Retina (tissue), 1 donor: ENCODE measurements at regions not wholly inside any gene's neighbourhood (a gene's known extent, or its start where the extent isn't known, plus 50 kb on each side); places are given as distances from the start of the nearest gene placed in this dataset.
A peak's percentile ranks its signal among the peaks of the same experiment; 100 is the strongest.
"Not testable (repeated sequence)": the region's sequence is repeated elsewhere in the genome, so short reads cannot be mapped to it uniquely, and the experiment has no call there.

ENCODE experiments used
- DNase-seq: peaks from one replicate; pipeline ENCODE4 v3.0.0-alpha.2; 2016

DNA sequence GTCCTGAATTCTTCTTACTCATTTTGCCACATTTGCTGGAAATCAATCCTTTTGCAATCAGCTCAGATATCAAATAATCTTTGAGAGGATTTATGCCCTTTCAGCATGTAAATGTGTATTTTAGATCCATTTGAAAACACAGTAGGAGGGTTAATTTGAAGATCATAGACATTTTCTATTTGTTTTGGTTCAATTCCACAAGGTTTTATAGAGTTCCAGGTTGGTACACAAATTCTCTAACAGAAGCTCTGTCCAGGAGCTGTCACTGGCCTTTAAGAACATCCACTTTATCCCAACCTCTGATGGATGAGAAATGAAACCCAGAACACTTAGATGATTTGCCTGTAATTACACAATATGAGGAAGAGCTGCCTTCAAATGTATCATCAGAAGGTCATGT lies 157.3 kb upstream of the CHAC2 start:
- no peak for DNase-seq

DNA sequence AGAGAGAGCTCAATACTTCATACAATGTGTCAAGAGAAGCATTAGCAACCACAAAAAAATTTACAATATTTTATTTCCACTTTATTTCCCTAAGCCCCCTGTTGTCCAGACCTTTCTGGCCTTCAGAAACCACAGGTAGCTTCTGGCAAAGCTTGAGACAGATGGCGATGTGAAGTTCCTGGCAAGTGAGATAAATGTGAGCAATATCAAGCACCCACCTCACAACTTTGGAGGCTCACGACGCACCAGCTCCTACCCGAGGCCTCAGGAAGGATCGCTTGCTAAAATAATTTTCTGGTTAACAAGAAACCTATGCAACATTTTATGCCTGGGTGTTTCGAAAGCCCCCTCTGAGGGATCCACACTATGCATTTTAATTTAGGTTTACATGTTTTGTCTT lies 158.1 kb upstream of the CHAC2 start:
- no peak for DNase-seq

DNA sequence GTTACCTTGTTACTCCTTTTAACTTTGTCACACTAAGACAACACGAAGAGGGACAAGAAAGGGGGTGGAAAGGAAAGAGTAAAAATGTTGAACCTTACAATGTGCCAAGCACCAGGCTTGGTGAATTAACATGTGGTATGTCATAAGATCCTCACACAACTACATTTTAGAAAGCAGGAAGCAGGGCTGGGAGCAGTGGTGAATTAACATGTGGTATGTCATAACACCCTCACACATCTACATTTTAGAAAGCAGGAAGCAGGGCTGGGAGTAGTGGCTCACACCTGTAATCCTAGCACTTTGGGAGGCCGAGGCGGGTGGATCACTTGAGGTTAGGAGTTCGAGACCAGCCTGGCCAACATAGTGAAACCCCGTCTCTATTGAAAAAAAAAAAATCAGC lies 159.3 kb upstream of the CHAC2 start:
- DNase-seq: no peak

DNA sequence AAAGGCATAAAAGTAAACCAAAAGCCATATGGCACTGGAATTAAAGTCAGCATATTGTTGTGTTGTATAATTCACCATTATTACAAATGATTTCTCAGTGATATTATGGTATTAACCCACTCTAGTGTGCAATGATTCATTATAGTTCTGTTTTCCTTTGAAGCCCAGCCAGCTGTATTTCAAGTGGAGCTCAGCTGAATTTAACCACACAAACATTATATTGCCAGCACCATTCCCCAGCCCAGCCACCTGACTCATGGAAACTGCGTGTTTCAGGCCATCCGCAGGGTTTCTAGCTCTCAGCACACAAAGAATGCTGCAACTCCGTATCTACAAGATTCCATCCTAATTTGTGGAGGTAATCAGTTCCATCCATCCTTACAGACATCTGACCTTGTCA lies 166.8 kb upstream of the CHAC2 start:
- no peak for DNase-seq

DNA sequence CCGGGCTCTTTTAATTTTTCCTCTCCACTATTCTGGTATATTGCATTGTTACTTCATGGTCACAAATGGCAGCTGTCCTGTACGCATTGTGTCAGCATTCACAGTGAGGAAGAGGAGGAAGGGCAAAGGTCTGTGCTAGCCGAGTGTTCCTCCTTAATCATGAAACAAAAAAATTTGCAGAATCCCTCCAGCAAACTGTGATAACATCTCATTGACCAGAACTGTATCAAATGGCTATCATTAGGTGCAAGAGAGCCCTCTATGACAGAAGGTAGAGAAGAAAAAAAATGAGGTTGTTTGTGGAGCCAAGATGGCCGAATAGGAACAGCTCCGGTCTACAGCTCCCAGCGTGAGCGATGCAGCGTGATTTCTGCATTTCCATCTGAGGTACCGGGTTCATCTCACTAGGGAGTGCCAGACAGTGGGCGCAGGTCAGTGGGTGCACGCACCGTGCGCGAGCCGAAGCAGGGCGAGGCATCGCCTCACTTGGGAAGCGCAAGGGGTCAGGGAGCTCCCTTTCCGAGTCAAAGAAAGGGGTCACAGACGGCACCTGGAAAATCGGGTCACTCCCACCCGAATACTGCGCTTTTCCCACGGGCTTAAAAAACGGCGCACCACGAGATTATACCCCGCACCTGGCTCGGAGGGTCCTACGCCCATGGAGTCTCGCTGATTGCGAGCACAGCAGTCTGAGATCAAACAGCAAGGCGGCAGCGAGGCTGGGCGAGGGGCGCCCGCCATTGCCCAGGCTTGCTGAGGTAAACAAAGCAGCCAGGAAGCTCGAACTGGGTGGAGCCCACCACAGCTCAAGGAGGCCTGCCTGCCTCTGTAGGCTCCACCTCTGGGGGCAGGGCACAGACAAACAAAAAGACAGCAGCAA lies 180.6 kb upstream of the CHAC2 start:
- DNase-seq: not testable (repeated sequence)

DNA sequence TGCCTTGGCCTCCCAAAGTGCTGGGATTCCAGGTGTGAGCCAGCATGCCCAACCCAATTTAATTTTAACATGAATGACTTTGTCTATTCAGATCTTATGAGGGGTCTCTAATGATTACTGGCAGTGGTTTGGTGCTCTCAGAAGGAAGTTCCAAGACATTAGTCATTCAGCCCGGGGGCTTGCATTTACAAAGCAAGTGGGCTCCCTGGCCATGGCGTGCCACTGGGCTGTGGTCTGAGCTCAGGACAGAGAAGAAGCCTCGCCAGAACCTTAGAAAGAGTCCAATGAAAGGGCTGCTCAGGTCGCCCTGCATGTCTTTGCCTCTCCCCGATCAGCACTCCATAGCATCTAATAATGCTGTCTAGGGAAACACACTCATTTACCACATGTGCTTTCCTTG lies 182.6 kb upstream of the CHAC2 start:
- DNase-seq: no peak

DNA sequence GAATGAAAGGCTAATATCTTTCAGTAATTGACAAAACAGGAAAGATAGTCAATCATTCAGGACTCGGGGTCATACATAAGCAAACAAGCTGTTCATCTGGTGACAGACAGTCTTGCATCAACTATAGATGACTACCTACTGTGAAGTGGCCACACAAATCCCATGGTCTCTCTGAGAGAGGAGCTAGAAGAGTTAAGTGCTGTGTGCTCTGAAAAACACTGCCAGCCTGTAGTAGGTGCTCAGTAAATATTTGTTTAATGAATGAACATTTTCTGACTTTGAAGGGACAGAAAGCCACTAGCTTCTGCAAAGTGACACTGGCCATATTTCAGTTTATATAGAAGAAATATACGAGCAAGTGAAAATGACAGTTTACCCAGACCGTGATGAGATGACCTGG lies 184.0 kb upstream of the CHAC2 start:
- no peak for DNase-seq

DNA sequence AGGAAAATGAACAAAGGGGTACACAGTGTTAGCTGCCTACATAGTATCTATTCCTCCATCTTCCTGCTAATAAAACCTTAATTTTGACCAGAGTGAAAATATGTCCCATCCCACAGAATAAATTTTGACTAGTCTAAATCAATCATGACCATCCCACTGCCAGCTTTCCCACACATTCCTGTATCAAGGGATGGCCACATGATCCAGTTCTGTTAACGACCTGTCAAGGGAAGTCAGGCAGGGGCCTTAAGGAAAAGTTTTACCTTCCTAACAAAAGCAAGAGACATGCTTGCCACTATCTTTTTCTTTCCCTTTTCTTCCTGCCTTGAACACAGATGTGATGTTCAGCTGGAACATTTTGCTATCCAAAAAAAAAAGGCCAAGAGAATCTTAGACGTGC lies 185.0 kb upstream of the CHAC2 start:
- DNase-seq: no peak

DNA sequence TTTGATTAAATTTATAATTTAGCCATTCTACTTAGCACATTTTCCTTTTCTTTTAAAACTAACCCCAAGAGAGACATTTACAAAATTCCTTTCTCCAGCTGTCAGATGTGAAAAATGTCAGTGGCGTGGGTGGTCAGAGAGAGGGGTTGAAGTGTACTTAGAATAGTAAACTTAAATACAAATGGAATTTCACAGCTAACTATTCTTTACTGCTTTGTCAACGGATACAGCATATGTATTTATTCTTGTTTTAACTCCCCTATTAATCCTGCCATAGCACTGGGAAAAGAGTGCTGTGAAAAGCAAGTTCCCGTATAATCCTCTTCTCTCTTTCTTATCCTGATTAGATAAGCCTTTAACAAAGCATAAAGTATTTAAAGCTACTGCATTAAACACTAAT lies 191.4 kb upstream of the CHAC2 start:
- DNase-seq: peak; percentile 15

DNA sequence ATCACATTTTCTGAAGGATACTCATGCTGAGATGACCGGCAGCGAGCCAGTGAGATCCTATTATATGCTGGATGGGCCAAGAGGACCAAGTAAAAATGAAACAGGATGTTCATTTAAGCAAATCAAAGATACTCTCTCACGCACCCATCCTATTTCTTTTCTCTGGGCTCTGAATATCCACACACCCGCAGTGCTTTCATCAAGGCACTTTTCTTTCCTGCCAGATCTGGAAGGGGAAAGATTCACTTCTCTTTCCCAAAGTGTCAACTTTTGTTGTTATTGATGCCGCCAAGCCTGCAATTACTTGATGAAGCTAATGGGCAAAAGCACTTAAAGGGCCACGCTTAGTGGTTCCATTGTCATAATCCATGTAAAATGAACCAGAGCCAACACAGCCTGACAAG lies 191.9 kb upstream of the CHAC2 start:
- peak; percentile 51 for DNase-seq

DNA sequence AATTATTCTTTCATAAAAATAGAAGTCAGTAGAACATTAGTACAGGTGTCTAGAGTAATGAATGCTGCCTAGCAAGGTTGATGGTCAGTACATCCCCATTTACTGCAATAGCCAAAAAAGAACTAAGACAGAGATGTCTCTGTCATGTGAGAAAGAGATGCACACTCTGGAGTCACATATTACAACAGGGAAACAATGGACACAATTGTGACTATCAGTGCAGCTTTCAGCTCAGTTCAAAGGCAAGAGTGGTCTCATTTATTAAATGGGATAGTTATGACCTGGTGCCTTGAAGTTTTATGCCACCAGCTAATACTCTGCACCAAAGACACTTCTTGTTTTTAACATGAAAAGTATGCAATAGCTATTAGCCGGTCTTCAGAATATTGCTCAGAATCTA lies 194.9 kb upstream of the CHAC2 start:
- no peak for DNase-seq

DNA sequence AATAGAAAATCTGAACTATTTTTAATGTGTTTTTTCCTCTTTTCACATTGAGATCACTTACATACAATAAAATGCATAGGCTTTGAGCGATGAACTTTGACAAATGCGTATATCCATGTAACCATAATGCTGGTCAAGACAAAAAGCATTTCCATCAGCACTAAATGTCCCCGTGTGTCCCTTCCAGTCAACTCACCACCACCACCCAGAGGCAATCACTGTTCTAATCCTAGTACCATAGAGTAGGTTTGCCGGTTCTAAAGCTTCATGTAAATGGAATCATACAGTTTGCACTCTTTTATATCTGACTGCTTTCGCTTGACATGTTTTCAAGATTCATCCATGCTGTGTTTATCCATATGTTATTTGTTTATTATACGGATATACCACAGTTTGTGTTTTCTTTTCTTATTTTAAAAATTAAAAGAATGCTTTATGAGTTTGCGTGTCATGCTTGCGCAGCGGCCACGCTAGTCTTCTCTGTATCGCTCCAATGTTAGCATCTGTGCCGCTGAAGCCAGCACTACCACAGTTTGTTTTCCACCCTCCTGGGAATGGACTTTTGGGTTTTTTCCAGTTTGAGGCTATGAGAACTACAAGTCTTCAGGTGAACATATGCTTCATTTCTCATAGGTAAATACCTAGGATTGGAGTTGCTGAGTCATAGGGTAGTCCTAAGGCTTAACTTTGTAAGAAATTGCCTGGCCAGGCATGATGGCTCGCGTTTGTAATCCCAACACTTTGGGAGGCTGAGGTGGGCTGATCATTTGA lies 197.5 kb upstream of the CHAC2 start:
- DNase-seq: no peak

DNA sequence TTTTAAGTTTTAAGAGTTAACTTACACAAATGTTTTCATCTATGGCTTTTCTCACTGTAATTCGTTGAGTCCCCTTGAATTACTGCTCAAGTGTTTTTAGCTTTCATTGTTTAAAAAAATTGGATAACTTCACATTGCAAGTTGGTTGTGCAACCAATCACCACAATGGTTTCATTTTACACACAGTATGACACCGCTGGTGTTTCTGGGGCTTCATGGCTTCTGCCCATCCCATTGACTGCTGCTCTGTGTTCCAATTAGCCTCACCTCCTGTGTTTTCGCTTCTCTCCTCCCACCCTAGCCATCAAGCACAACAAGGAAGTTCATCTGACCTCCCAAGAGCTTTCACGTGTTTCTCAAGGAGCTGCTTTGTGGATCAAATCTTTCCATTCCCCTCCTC lies 199.1 kb upstream of the CHAC2 start:
- no peak for DNase-seq

DNA sequence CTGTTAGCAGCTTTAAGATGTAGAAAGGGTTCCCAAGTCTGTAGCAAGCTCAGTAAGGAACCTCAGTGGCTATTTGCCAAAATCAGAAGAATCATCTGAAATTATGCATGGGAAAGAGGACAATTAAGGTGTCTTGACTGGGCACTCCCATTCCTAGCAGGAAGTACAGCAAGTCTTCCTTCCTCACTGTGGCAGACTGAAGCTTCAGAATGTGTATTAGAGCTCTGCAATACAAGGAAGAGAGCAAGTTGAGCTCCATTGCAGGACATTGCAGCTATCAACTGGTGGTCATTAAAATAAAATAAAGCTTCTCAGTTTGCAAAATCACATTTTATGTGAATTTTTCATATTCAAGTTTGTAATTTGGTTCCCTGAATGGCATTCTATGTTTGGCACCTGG lies 200.5 kb upstream of the CHAC2 start:
- no peak for DNase-seq

DNA sequence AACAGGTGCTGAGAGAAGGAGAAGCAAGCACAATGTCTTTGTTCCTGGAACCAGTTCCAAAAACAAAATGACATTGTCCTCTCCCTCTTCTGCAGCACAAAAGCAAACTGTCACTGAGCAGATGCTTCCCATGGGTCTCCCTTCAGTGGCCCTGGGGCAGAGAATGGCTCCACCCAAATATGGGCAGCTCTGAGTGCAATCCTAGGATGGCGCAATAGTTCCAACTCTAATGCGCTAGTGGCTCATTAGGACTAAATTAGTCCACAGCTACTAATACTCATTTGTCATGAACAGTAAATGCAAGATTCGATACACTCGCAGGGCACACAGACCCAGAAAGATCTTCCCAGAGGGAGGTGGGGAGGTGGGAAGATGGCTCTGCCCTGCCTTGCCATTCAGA lies 205.2 kb upstream of the CHAC2 start:
- no peak for DNase-seq

DNA sequence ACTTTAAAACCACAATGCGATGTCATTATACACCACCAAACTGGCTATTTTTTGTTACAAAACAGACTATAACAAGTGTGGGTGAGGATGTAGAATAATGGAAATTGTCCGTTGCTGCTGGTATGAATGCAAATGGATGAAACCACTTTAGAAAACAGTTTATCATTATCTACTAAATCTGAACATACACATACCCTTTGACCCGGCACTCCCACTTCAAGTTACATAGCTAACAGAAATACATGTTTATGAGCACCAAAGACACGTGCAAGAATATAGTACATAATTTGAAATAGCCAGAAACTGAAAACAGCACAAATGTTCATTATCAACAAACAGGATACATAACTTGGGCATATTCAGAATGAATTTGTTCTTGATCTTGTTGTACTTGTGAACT lies 206.4 kb upstream of the CHAC2 start:
- DNase-seq: no peak

DNA sequence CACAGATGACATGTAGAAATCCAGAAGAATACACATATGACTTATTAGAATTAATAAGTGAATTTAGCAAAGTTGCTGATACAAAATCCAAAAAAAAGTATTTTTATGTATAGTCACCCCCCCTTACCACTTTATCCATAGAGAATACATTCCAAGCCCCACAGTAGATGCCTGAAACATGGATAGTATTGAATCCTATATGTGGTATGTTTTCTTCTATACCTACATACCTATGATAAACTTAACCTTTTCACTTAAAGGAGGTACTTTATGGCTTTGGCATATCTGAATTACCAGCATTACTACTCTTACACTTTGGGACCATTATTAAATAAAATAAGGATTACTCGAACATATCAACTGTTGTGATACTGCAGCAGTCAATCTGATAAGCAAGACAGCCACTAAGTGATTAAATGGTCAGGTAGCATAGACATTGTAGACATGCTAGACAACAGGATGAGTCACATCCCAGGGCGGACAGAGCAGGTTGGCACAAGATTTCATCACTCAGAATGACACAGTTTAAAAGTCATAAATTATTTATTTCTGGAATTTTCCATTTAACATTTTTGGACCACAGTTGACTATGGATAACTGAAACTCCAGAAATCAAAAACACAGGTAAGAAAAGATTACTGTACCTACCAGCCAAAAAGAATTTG lies 208.2 kb upstream of the CHAC2 start:
- DNase-seq: no peak

DNA sequence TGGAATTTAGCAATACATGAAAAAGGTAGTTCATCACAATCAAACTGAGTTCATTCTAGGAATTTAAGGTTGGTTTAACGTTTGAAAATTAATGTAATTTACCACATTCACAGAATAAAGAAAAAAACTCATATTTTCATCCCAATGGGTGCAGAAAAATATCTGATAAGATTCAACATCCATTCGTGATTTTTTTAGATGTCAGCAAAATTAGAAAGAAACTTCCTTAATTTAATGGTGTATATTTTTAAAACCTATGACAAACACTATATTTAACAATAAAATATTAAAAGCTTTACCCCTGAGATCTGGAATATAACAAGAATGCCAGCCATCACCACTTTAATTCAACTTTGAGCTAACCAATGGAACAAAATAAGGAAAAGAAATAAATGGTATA lies 208.7 kb upstream of the CHAC2 start:
- no peak for DNase-seq

DNA sequence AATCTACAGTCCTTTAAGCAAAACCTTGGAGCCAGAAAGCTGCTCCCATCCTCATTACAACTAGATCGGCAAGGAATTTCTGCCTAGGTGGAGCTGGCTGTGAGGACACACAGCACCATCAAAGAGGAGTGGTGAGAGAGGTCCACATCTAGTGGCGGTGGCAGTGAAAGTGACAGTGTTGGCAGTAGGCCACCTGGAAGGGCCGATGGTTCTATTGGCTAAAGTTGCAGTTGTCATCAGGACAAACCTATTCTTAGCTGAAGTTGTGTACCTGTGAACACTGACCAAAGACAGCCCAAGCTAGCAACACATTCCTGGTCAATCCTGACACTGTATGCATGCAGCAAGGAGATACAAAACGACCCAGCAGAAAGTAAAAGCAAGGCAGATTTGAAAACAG lies 218.1 kb upstream of the CHAC2 start:
- no peak for DNase-seq

DNA sequence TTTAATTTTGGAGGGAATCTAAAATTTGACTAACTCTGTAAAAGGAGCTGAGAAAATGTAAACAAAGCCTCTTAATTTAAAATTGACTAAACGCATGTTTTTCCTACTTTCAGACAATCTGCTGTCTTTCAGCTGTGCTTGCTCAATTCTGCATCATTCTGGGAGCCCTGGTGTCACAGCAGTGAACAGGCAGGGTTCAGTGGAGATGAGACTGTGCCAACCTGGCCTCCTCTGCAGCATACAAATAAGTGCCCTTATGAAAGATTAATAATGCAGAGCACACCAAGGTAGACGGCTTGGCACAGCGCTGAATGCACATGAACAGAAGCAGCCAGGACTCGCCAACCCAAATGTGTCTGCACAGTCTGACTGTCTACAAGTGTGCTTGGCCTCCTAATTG lies 222.0 kb upstream of the CHAC2 start:
- DNase-seq: no peak

DNA sequence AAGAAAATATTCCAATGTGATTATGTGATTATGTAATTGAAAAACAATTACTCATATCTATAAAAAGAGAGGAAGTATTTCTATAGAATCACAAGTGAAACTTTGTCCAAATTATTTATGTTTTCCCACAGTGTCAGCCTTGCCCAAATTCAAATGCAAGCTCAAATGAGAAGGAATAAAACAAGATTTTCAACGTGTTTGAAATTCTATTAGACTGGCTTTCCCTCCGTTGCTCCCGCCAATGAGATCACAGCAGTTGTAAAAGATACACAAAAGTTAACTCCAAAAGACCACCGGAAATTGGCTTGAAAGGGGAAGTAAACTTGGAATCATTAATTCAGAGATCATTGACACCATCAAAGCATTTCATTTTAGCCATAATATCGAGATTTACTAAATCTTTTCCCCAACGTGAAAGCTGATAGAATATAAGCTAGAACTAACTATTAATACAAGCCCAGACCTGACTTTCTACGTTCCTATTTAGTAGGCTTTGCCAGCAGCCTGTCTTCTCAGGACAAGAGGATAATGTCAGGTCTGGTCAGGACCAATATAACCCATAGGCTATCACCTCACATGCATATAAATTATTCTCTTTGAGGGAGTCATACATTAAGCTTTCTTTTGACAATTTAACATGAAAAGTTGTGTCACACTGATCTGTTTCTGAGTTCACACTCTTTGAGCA lies 222.6 kb upstream of the CHAC2 start:
- no peak for DNase-seq

DNA sequence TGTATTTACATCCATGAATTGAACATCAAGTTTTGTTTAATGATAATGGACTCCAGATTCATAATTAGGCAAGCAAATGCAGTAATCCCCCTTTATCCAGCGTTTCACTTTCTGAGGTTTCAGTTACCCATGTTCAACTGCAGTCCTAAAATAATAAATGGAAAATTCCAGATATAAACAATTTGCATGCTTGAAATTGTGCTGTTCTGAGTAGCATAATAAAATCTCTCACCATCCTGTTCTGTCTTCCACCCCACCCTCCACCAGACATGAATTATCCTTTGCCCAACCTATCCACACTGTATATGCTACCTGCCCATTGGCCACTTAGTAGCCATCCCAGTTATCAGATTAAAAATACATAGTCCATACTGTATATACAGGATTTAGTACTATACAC lies 224.5 kb upstream of the CHAC2 start:
- no peak for DNase-seq
